ENCODE measurements at regions not wholly inside any gene's neighbourhood (a gene's known extent, or its start where the extent isn't known, plus 50 kb on each side); places are given as distances from the start of the nearest gene placed in this dataset.

DNA sequence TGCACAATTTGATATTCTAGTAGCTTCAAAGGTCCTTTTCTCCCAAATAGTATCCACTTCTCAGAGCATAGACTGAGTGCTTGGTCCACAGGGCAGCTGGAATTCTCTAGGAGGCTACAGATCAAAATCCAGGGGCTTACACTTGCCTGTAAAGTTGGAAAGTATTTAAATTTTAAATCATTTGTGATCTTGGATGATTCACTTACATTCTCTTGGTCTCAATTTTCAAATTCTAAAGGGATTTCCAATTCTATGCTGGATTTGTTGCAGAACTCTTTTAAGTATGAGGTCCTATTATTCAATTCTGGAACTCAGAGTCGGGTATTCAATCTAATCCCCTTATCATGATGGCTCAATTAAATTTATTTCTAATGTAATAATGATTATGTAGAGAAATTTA lies 492.3 kb downstream of the NYAP2 start:
- H3K36me3 ChIP-seq (replicated peaks in 1 of 2) = no peaks in the 10 kb centered on the region
- no peak overlapping the region for H3K4me3 ChIP-seq
- WGBS, 4 donors = 76 to 82% (median 80%) methylated on average over 1 of the region's 1 CpG
- no peak for TF ChIP-seq POLR2A (IDR thresholded peaks at IDR 0.05)
- TF ChIP-seq, protein P1, sequence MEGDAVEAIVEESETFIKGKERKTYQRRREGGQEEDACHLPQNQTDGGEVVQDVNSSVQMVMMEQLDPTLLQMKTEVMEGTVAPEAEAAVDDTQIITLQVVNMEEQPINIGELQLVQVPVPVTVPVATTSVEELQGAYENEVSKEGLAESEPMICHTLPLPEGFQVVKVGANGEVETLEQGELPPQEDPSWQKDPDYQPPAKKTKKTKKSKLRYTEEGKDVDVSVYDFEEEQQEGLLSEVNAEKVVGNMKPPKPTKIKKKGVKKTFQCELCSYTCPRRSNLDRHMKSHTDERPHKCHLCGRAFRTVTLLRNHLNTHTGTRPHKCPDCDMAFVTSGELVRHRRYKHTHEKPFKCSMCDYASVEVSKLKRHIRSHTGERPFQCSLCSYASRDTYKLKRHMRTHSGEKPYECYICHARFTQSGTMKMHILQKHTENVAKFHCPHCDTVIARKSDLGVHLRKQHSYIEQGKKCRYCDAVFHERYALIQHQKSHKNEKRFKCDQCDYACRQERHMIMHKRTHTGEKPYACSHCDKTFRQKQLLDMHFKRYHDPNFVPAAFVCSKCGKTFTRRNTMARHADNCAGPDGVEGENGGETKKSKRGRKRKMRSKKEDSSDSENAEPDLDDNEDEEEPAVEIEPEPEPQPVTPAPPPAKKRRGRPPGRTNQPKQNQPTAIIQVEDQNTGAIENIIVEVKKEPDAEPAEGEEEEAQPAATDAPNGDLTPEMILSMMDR (IDR thresholded peaks at IDR 0.05) = no peak
- intact Hi-C loops (cut with DNase I) = loop anchor here (5.0 kb wide), 2 partner anchors 906 to 911 kb away; partner anchors contain the start of gene IRS1 (in 1 of the 2)
- no peaks in the 10 kb centered on the region for H3K27me3 ChIP-seq
- DNase-seq = no peak
- no peak overlapping the region for H3K27ac ChIP-seq
- peaks cover 0 to 12% of the 10 kb centered on the region in 2 donors for H3K4me1 ChIP-seq (replicated peaks in 1 of 2)
- no peaks in the 10 kb centered on the region for H3K9me3 ChIP-seq (replicated peaks in 1 of 3)

- no peaks in the 10 kb centered on the region for H3K27me3 ChIP-seq
- H3K4me1 ChIP-seq (replicated peaks in 1 of 2) = peaks cover 0 to 12% of the 10 kb centered on the region in 2 donors
- no peaks in the 10 kb centered on the region for H3K36me3 ChIP-seq (replicated peaks in 1 of 2)
- WGBS, 4 donors = 89 to 95% (median 94%) methylated on average over 2 of the region's 2 CpGs
- intact Hi-C loops (cut with DNase I) = loop anchor here (5.0 kb wide), 2 partner anchors 906 to 911 kb away; partner anchors contain the start of gene IRS1 (in 1 of the 2)
- H3K9me3 ChIP-seq (replicated peaks in 1 of 3) = no peaks in the 10 kb centered on the region
- TF ChIP-seq, protein P1 (IDR thresholded peaks at IDR 0.05) = no peak
- no peak for TF ChIP-seq POLR2A (IDR thresholded peaks at IDR 0.05)
- no peak overlapping the region for H3K27ac ChIP-seq
- no peak overlapping the region for H3K4me3 ChIP-seq
- DNase-seq = no peak
Observed at GRCh38 chr2:225891013-225891412, 491.5 kb downstream of the NYAP2 start.

- Histone ChIP-seq H3K4me1 (replicated peaks in 1 of 2) (peaks cover 0 to 7% of the 10 kb centered on the region in 2 donors), H3K4me3 (no peak overlapping the region), H3K36me3 (replicated peaks in 1 of 2) (no peaks in the 10 kb centered on the region), H3K9me3 (replicated peaks in 1 of 3) (no peaks in the 10 kb centered on the region), H3K27me3 (no peaks in the 10 kb centered on the region), H3K27ac (no peak overlapping the region)
- intact Hi-C loops (cut with DNase I) = loop anchor here in 1 of 2 donors (5.0 kb wide), 1 partner anchor 1098 kb away; no protein-coding TSS in a partner anchor
- no peak for TF ChIP-seq POLR2A (IDR thresholded peaks at IDR 0.05)
- TF ChIP-seq, protein P1 (IDR thresholded peaks at IDR 0.05) = peak; percentile 73 to 88 (median 84)
- DNase-seq = peak in 3 of 7 donors; percentile 22 to 49 (median 27)
- 3 to 12% (median 5%) methylated on average over 1 of the region's 1 CpG for WGBS, 4 donors
Observed at GRCh38 chr2:225889452-225889851, 489.9 kb downstream of the NYAP2 start.

DNA sequence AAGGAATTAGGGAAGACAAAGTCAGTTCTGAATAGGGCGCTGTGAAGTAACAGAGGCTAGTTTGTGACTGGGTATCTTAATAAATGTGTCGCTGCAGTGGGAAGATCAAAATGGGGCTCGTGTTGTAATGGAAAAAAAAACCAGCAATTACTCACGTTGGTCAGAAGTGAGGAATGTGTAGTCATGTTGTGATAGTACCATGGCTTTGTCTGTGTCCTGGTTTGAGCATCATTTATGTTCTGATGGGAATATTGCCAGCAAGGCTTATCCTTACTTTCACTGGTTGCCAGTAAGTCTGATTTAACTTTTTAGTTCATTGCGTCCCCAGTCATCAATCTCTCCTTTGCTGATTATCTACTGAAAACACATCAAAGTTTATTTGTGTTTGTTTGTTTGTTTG lies 467.6 kb downstream of the NYAP2 start:
- no peak for DNase-seq
- intact Hi-C loops (cut with DNase I) = no loop called here
- Histone ChIP-seq H3K27ac (no peak overlapping the region), H3K4me1 (replicated peaks in 1 of 2) (no peaks in the 10 kb centered on the region), H3K9me3 (replicated peaks in 1 of 3) (no peaks in the 10 kb centered on the region), H3K27me3 (no peaks in the 10 kb centered on the region), H3K36me3 (replicated peaks in 1 of 2) (no peaks in the 10 kb centered on the region), H3K4me3 (no peak overlapping the region)
- WGBS, 4 donors = 57 to 64% (median 62%) methylated on average over 5 of the region's 5 CpGs
- TF ChIP-seq, protein P1 (IDR thresholded peaks at IDR 0.05) = no peak
- no peak for TF ChIP-seq POLR2A (IDR thresholded peaks at IDR 0.05)
